Loucy (cell line): ENCODE measurements at regions not wholly inside any gene's neighbourhood (a gene's known extent, or its start where the extent isn't known, plus 50 kb on each side); places are given as distances from the start of the nearest gene placed in this dataset.

Source experiments
- CTCF ChIP-seq: fragments of 200-600 bp; sonication (generic); conservative IDR thresholded peaks from 2 replicates; pipeline ENCODE4 v1.5.1; 2014; ENCODE audit warnings: mild to moderate bottlenecking, antibody characterized with exemption, low read length
- EZH2phosphoT487 ChIP-seq: fragments of 200-600 bp; IDR thresholded peaks from 2 replicates; pipeline ENCODE4 v1.6.1; 2018; ENCODE audit warnings: antibody characterized with exemption, mild to moderate bottlenecking, moderate library complexity, borderline replicate concordance

GRCh38 chr16:17914168-17914567 is 422.4 kb downstream of the NPIPA8 start:
- TF ChIP-seq EZH2phosphoT487 (no peak), CTCF (no peak)
